Brain microvascular endothelial cell (primary cell): ENCODE measurements at regions not wholly inside any gene's neighbourhood (a gene's known extent, or its start where the extent isn't known, plus 50 kb on each side); places are given as distances from the start of the nearest gene placed in this dataset.

Experiments used
- DNase-seq: peaks from one replicate; pipeline ENCODE4 v3.0.0-alpha.2; 2020
- H3K27ac ChIP-seq: fragments of 250-450 bp; sonication (Bioruptor Pico); 2 replicates; pipeline ENCODE4 v1.5.1; 2020; ENCODE audit warnings: mild to moderate bottlenecking, moderate library complexity
- H3K27me3 ChIP-seq: fragments of 250-450 bp; sonication (Bioruptor Pico); replicated peaks from 2 replicates; pipeline ENCODE4 v1.5.1; 2020; ENCODE audit warnings: mild to moderate bottlenecking
- H3K36me3 ChIP-seq: fragments of 250-450 bp; sonication (Bioruptor Pico); replicated peaks from 2 replicates; pipeline ENCODE4 v1.5.1; 2020; ENCODE audit warnings: mild to moderate bottlenecking
- H3K4me3 ChIP-seq: 2 replicates; pipeline ENCODE4 v1.5.1; 2011; ENCODE audit warnings: low read depth, mild to moderate bottlenecking, control low read depth, low read length, moderate library complexity
- in situ Hi-C: cut with HindIII; loops from 2 replicates; pipeline ENCODE4 v1.10.0; 2017; ENCODE audit warnings: low sequenced_read_pairs, low pct_ligation_motif_present
- TF ChIP-seq, protein P1 (sequence below): IDR thresholded peaks from 2 replicates; pipeline ENCODE4 v1.5.1; 2011; ENCODE audit warnings: low read depth, mild to moderate bottlenecking, moderate library complexity, low read length, control low read depth, inconsistent platforms; ENCODE audit errors: missing control alignments

DNA sequence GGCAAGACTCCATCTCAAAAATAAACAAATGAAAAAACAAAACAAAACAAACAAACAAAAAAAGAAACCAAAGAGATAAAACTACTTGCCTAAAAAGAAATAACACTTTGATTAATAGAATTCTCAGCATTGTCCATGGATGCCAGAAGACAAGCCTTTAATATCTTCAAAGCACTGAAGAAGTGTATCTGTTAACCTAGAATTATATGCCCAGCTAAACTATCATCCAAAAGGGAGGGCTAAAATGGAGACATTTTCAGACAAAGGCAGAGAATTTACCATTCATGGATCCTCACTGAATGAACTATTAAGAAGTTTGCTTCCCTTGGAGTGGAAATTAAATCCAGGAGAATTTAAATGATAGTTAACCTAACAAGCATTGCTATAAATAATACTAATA is 130.1 kb upstream of the SEC14L1 start:
- in situ Hi-C loops = no loop called here
- TF ChIP-seq, protein P1, sequence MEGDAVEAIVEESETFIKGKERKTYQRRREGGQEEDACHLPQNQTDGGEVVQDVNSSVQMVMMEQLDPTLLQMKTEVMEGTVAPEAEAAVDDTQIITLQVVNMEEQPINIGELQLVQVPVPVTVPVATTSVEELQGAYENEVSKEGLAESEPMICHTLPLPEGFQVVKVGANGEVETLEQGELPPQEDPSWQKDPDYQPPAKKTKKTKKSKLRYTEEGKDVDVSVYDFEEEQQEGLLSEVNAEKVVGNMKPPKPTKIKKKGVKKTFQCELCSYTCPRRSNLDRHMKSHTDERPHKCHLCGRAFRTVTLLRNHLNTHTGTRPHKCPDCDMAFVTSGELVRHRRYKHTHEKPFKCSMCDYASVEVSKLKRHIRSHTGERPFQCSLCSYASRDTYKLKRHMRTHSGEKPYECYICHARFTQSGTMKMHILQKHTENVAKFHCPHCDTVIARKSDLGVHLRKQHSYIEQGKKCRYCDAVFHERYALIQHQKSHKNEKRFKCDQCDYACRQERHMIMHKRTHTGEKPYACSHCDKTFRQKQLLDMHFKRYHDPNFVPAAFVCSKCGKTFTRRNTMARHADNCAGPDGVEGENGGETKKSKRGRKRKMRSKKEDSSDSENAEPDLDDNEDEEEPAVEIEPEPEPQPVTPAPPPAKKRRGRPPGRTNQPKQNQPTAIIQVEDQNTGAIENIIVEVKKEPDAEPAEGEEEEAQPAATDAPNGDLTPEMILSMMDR = no peak
- Histone ChIP-seq H3K27me3 (no peaks in the 10 kb centered on the region), H3K4me3 (no peak overlapping the region), H3K27ac (no peak overlapping the region), H3K36me3 (no peaks in the 10 kb centered on the region)
- DNase-seq = no peak

DNA sequence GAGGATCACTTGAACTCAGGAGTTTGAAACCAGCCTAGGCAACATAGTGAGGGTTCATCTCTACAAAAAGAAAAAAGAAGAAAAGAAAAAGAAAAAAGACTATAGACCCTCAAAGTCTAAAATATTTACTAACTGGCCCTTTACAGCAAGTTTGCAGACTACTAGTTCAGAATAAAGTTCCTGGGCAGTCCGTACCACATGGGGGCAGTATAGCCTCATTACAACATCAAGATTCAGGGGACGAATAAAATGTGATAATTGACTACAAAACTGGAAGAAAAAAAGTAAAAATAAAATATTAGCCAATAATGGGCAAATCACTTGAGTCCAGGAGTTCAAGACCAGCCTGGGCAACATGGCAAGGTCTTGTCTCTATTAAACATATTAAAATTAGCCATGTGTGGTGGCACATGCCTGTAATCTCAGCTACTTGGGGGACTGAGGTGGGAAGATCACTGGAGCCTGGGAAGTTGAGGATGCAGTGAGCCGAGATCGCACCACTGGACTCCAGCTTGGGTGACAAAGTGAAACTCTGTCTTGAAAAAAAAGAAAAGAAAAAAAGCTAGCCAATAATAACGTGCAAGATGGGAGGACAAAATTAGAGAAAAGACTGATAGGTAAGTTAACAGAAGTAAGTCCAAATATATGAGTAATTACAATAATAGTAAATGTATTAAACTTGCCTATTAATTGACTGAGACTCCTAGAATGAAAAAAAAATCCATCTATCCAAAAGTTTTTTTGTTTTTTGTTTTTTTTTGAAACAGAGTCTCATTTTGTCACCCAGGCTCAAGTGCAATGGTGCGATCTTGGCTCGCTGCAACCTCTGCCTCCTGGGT is 129.4 kb upstream of the SEC14L1 start:
- TF ChIP-seq, protein P1 = peak; percentile 72
- peak; percentile 46 for DNase-seq
- in situ Hi-C loops = no loop called here
- Histone ChIP-seq H3K36me3 (no peaks in the 10 kb centered on the region), H3K27ac (no peak overlapping the region), H3K27me3 (no peaks in the 10 kb centered on the region), H3K4me3 (no peak overlapping the region)

DNA sequence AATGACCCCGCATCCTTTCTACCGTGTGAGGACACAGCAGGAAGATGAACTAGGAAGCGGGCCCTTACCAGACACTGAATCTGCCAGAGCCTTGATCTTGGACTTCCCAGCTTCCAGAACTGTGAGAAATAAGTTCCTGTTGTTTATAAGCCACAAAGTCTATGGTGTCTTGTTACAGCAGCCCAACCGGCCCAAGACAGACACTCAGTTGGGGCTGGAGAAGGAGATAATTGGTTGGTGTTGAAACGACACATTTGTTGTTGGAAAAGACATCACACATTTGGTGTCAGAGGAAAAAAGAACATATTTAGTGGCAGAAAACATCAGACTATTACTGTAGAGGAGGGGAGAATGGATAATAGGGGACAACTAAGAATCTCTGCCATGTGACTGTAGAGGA is 122.3 kb upstream of the SEC14L1 start:
- TF ChIP-seq, protein P1 = no peak
- in situ Hi-C loops = no loop called here

DNA sequence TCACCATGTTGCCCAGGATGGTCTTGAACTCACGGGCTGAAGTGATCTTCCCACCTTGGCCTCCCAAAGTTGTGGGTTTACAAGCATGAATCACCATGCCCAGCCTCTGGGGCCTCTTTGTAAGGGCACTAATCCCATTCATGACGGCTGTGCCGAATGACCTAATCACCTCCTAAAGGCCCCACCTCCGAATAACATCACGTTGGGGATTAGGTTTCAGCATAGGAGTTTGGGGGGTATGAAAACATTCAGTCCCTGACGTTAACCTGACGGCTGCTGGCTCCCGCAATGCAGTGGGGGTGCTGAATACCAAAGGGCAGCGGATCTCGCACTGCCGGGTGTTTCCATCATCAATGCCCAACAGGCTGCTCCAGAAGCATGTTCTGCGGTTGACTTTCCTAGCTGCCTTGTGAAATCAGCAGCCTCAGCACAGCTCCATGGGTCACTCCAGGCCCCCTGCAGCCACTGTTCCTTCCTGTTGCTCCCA is 120.8 kb upstream of the SEC14L1 start:
- no peaks in the 10 kb centered on the region for H3K27me3 ChIP-seq
- H3K4me3 ChIP-seq = no peak overlapping the region
- in situ Hi-C loops = no loop called here
- TF ChIP-seq, protein P1 = no peak
- no peak for DNase-seq
- no peaks in the 10 kb centered on the region for H3K36me3 ChIP-seq
- no peak overlapping the region for H3K27ac ChIP-seq

More for the DNA sequence above, 122.3 kb upstream of the SEC14L1 start:
- Histone ChIP-seq H3K4me3 (no peak overlapping the region), H3K36me3 (no peaks in the 10 kb centered on the region), H3K27ac (no peak overlapping the region), H3K27me3 (no peaks in the 10 kb centered on the region)
- no peak for DNase-seq

DNA sequence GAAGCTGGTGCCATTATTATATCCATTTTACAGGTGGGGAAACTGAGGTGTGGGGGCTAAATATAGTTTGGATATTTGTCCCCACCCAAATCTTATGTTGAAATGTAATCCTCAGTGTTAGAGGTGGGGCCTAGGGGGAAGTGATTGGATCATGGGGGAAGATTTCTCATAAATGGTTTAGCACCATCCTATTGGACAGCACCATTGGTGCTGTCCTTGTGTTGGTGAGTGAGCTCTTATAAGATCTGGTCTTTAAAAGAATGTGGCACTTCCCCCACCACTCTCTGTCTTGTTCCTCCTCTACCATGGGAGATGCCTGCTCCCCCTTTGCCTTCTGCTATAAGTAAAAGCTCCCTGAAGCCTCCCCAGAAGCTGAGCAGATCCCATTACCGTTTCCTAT is 119.8 kb upstream of the SEC14L1 start:
- no peak overlapping the region for H3K27ac ChIP-seq
- in situ Hi-C loops = no loop called here

More for the DNA sequence above, 119.8 kb upstream of the SEC14L1 start:
- no peak for DNase-seq
- Histone ChIP-seq H3K27me3 (no peaks in the 10 kb centered on the region), H3K4me3 (no peak overlapping the region), H3K36me3 (no peaks in the 10 kb centered on the region)
- TF ChIP-seq, protein P1 = no peak
